GM19467 (cell line): ENCODE measurements at regions not wholly inside any gene's neighbourhood (a gene's known extent, or its start where the extent isn't known, plus 50 kb on each side); places are given as distances from the start of the nearest gene placed in this dataset.
"Not testable (repeated sequence)": the region's sequence is repeated elsewhere in the genome, so short reads cannot be mapped to it uniquely, and the experiment has no call there.

ENCODE experiments used
- ATAC-seq: cut with Tn5 transposase; IDR thresholded peaks from one replicate; pipeline ENCODE4 v1.9.1; 2021; ENCODE audit warnings: mild to moderate bottlenecking, moderate library complexity; ENCODE audit not compliant: unreplicated experiment

DNA sequence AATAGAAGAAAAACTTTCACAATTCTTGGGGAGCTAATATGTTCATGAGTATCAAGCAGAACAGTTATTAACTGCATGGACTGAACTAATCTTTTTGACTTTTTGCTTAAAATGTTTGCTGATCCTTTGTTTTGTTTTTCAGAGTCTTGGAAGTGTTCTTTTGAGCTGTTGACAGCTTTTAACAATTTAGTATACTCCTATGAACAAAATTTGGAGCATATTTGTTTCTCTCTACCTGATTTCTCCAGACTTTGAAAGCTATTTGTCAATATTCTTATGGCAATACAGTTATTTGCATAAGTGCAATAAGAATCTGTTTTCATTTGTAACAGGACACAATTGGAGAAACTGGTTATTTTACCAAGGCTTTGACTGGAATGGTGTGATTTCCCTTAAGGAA, 192.0 kb upstream of the ETV3 start:
- ATAC-seq, result not testable (repeated sequence)

DNA sequence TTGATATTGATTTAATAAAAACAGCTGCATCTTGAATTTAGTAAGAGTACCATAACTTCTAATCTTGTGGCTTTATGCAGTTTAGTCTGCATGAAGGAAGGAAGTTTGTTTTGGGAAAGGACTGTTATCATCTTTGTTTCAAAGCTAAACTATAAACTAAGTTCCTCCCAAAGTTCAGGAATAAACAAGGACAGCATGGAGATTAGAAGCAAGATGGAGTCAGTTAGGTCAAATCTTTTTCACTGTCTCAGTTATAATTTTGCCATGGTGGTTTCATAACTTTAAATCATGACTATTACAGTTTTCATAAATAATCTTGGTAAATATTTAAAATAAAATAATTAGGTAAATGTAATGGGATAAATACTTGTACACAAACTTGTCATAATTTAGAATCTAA, 189.9 kb upstream of the ETV3 start:
- not testable (repeated sequence) for ATAC-seq

DNA sequence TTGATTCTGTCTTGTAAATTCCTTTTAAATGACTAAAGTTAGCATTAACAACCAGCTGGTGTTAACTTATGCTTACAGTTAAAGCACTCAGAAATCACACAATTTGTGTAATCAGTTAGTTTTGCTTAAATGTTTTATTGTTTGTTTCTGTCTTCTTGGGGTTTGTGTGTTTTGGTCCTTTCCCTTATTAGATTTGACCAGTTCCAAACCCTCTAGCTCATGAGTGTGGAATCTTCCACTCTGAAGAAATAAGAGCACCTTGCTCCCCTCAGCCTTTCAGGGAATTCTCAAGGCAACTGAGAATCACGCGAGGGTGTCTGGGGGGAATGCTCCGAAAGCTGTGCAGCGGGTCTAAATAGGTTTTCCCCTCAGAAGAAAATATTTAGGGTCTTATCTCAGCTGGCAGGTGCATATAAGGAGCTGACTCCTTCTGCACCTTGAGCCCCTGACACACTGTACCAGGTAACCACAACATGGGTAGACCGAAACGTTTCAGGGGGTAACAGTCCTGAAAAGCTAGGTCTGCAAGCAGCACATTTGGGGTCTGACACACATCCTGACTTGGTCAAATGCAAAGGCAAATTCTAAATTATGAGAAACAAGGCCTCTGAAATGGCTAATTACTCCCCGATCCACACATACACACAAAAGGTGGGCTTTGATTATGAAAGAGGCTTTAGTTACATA, 188.1 kb upstream of the ETV3 start:
- no peak for ATAC-seq

DNA sequence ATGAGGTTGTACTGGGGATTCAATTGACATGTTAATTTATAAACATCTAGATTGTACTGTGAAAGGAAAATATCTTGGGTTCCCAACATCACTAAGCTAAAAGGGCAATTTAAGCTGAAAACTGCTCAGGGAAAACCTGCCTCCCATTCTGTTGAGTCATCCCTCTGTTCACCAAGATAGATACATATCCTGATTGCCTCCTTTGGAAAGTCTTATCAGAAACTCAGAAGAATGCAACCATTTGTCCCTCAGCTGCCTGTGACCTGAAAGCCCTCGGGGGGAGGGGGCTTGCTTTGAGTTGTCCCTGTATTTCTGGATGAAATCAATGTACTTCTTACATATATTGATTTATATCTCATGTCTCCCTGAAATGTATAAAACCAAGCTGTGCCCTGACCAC, 187.0 kb upstream of the ETV3 start:
- no peak for ATAC-seq

DNA sequence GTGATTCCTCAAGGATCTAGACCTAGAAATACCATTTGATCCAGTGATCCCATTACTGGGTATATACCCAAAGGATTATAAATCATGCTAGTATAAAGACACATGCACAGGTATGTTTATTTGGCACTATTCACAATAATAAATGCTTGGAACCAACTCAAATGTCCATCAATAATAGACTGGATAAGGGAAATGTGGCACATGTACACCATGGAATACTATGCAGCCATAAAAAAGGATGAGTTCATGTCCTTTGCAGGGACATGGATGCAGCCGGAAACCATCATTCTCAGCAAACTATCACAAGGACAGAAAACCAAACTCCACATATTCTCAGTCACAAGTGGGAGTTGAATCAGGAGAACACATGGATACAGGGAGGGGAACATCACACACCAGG, 183.8 kb upstream of the ETV3 start:
- ATAC-seq, result not testable (repeated sequence)

DNA sequence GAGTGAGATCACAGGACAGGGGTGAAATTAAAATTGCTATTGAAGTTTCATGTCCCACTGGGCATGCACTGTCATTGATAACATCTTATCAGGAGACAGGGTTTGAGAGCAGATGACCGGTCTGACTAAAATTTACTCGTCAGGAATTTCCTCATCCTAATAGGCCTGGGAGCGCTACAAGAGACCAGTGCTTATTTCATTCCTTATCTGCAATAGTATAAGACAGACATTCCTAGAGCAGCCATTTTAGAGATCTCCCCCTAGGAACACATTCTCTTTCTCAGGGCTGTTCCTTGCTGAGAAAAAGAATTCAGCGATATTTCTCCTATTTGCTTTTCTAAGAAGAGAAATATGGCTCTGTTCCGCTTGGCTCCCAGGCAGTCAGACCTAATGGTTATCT, 181.4 kb upstream of the ETV3 start:
- no peak for ATAC-seq

DNA sequence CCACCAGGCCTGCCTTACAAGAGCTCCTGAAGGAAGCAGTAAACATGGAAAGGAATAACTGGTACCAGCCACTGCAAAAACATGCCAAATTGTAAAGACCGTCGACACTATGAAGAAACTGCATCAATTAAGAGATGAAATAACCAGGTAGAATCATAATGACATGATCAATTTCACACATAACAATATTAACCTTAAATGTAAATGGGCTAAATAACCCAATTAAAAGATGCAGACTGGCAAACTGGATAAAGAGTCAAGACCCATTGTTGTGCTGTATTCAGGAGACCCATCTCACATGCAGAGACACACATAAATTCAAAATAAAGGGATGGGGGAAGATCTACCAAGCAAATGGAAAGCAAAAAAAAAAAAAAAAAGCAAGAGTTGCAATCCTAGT, 179.0 kb upstream of the ETV3 start:
- ATAC-seq, result not testable (repeated sequence)

DNA sequence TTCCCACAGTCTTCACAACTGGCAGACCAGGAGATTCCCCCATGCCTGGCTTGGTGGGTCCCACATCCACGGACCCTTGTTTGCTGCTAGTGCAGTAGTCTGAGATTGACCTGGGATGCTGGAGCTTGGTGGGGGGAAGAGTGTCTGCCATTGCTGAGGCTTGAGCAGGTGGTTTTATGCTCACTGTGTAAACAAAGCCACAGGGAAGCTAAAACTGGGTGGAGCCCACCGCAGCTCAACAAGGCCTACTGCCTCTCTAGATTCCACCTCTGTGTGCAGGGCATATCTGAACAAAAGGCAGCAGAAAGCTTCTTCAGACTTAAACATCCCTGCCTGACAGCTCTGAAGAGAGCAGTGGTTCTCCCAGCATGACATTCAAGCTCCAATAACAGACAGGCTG, 177.3 kb upstream of the ETV3 start:
- ATAC-seq, result no peak

DNA sequence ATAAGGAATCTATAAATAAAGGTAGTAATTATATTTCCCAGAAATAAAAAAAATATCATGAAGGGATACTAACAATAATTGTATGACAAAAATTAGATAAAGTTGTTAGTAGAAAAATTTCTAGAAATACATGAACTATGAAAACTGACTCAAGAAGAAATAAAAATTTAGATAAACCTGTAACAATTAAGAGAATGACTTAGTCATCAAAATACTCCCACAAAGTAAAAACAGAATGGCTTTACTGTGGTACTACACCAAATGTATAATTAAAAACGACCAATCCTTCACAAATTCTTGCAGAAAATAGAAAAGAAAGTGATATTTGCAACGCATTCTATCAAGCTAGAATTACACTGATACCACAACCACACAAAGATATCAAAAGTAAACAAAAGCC, 176.2 kb upstream of the ETV3 start:
- ATAC-seq, result no peak

DNA sequence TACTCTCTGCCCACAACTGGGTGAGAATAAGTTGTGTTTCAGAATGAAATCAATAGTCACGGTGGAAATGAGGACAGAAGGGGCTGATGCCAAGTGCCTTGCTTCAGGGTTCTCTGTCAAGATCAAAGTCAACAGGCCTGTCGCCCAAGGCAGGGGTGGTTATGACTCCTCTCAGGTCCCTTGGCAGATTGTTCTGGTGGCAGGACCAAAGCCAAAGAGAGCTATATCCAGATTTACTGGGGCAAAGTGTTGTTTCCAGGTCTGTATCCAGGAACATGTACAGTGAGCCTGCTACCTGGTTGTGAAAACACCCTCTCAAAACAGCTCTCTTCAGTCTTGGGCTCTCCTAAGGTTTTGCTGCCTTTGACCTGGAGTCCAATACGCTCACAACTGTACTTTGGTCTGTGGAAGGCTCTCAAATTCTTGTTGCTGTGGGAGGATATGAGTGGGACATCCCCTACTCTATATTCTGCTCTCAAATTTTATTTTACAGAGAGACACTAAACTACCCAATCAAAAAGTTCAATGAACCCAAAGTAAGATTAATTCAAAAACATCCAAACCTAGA, 175.1 kb upstream of the ETV3 start:
- ATAC-seq, result no peak

DNA sequence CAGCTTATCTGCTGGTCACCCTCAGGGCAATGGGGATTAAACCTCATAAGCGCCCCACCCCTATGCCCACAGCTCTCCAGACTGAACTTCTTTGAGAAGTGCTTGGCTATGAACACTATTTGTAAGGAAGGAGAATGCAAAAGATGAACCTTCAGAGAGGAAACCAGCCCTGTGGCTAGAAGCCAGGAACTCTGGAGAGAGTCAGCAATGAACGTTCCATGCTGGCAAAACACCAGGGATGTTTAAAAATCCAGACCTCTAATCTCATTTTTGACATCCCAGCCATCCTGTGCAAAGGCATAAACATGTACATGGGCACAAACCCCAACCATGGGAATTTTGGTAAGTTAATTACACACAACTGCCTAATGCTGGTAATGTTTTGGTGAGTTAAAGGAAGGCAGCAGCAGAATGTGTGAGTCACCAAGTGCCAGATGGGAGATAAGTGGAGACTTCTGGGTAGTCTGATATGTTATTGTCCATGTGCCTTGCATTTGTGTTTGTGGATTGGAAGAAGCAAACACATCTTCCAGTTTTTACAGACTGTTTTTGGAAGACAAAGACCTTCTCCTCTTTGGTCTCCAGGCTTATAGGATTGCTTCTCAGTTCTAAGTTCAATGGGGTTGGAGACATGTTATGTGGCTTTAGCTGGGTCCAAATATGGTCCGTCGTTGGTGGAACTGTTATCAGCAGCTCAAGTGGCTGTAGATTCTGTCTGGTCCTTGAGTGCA, 174.1 kb upstream of the ETV3 start:
- ATAC-seq, result no peak

DNA sequence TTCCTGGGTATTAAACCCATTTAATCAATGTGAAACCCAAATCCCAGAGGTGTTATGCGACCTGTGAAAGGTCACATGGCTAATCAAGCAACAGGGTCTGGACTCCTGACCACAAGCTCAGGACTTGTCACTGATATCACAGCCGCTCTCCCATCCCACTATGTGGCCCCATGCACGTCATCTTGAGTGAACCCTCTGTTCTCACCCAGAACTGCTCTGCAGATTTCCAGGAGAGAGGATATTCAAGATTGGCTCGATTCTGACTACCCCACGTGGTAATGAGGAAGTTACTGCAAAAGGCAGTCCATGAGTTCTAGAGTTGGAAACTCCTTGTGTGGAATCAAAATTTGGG, 173.5 kb upstream of the ETV3 start:
- no peak for ATAC-seq

DNA sequence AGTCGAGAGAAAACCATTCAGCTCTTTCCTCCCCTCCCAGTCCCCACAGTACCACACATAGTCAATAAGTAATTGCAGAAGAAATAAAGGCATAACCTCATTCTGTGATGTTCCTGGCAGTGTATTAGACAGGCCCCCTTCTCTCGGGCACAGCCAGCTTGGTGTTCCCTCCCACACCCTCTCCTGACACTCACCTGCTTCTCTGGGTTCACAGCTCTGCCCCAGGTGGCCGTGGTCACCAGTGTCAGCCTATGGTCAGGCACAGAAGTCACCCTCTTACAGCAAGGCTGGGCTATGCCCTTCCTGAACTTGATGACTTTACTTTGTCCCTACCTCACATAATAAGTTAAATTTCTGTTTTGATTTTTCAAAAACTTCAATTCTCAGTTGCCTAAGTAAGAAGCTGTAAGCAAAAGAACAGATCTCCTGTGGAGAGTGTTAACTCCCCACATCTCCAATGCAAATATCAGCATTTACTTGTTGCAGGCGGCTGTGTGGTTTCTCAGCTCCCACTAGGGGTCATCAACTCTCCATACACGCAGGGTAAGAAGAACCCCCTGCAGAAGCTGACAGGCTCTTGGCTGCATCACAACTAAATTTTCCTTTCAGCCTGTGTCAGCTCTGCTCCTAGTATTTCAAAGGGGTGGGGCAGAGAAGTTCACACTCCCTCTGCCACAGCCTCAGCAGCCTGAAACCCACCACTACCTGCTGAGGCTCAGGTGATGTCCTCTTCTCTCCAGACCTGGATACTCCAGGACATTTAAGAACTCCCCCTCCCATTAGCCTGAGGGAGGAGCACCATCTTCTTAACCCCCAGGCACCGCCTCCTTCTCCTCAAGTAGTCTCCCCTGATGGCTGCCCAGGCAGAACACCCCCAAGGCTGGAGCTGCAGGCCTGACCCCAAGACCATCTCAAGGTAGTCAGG, 172.9 kb upstream of the ETV3 start:
- ATAC-seq, result not testable (repeated sequence)

DNA sequence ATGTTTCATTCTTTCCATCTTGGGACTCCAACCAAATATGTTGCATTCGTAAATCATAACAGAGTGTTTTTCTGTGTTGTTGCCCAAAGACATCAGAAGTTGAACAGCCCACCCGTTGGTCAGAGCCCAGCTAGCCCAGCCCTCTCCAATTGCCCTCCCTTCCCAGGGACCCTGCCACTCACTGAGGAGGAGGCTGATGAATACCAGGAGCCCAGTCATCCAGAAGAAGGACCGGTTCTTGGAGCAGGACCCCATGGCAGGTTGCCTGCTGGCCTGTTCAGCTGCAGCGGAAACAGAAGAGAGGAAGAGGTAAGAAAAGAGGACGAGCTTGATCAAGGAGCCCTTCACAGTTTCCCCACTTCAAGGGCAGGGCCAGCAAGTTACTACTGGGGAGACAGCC, 172.2 kb upstream of the ETV3 start:
- no peak for ATAC-seq

DNA sequence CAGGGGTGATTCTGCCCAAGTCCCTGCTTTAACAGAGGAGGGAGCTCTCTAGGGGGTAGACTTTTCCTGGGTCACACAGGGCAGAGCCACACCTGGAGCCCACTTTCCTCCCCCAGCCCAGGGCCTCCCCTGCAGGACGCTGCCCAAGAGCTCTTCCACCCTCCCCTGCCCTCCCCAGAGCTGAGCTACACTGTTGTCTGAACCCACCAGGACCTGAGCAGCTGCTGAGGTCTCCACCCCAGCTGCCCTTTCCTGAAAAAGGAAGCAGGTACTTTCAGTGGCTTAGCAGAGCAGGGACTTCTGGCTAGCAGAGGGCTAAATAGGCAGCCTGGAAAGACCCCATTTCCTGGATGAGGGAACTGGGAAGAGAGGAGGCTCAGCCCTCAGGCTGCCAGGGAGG, 169.3 kb upstream of the ETV3 start:
- ATAC-seq, result peak; percentile 59

DNA sequence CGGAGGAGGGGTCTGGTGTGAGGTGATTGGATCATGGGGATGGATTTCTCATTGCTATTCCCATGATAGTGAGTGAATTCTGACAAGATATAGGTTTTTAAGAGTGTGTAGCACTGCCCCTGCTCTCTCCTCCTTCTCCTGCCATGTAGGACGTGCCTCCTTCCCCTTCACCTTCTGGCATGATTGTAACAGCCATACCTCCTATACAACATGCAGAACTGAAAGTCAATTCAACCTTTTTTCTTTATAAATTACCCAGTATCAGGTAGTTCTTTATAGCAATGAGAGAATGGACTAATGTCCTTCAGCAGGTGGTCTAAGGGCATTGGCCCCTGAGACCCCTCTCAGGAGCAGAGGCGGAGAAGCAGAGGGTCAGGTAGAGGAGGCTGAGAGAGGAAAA, 168.7 kb upstream of the ETV3 start:
- ATAC-seq, result no peak

DNA sequence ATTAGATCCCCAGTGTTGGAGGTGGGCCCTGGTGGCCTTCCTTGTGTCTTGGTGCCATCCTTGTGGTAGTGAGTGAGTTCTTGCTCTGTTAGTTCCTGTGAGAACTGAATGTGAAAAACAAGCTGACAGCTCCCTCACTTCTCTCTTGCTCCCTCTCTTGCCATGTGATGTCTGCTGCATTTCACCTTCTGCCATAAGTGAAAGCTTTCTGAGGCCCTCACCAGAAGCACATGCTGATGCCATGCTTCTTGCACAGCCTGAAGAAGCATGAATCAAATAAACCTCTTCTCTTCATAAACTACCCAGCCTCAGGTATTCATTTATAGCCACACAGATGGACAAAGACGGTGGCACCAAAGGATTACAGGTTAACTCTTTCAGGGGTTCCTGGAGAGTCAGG, 166.1 kb upstream of the ETV3 start:
- no peak for ATAC-seq

DNA sequence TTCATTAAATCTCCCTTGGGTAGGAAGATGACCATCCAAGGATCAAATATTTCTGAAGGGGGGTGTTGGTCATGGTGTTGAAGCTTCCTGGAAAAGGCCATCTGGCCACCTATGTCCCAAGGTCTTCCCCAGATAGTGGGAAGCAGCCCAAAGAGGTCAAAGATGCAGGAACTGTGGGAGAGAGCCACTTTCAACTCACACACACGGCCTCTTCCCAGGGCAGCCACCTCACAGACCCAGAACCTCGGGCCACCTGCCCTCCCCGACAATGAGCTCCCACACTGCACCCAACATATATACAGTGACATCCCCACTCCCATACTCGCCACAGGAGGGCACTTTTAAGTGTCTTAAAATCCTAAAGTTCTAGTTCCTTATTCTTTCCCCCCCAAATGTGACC, 164.5 kb upstream of the ETV3 start:
- no peak for ATAC-seq

DNA sequence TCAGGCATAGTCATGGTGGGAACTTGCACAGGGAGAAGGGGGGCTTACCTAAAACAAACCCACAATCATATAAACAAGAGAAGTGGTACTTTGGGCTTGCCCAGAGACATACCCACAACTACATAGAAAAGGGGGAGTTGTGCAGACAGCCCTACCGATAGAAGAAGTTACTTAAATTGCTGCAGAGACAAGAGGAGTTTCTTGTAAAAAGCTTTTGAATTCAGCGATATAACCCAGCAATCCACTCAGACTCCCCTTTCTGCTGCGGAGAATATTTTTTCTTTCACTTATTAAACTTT, 164.0 kb upstream of the ETV3 start:
- no peak for ATAC-seq

DNA sequence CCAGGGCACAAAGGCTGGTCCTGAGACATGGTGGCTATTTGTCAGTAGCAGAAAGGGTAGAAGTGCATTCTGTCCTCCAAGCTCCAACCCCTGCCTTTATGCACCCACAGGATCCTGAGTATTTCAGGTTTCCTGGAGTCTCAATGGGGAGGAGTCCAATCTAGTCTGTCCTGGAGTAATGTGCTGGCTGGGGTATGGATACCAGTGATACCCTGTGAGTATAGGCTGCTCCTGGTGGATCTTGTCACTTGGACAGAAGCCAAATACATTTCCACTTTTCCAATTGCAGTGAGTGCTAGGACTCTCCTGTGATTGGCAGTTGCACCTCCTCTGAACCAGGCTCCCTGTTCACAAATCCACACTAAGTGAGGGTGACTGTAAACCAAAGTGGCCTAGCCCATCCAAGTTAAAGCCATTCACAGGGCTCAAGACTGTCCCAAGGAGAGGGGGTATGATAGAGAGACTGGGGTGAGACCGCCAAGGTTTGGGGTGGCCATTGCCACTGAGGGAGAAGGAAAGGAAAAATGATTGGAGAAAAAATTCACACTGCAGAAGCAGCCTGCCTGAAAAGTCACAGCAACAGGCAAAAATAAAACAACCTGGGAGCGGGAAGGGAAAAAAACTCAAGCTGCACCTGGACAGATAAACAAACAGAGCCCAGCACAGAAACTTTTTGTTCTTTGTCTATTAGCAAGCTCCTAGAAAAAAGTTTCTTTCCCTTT, 163.4 kb upstream of the ETV3 start:
- ATAC-seq, result no peak
